WTC11 (cell line): ENCODE measurements at regions not wholly inside any gene's neighbourhood (a gene's known extent, or its start where the extent isn't known, plus 50 kb on each side); places are given as distances from the start of the nearest gene placed in this dataset.

Experiments
- ATAC-seq: fragments of 200-7000 bp; cut with Tn5 transposase; 2 replicates; pipeline ENCODE4 v1.10.0; 2021; ENCODE audit warnings: mild to moderate bottlenecking, moderate library complexity
- CTCF ChIA-PET: fragments of 300-600 bp; sonication (Branson Sonifier 250); formaldehyde crosslinking; loops from one replicate; lab custom pipeline; 2021; ENCODE audit warnings: antibody characterized with exemption; lab: Charles Lee
- POLR2A ChIA-PET: fragments of 350-600 bp; sonication (Branson Sonifier 250); formaldehyde crosslinking; loops from one replicate; lab custom pipeline; 2021; ENCODE audit warnings: antibody characterized with exemption; lab: Charles Lee
- DNase-seq: peaks from one replicate; pipeline ENCODE4 v3.0.0; 2021; ENCODE audit warnings: low spot score
- H3K27ac Mint-ChIP-seq: 2 replicates; pipeline ENCODE4 v1.8.0; 2021; ENCODE audit warnings: mixed read lengths
- H3K27me3 Mint-ChIP-seq: 2 replicates; pipeline ENCODE4 v1.8.0; 2021; ENCODE audit warnings: low read depth, mild to moderate bottlenecking, moderate library complexity, mixed read lengths
- H3K36me3 Mint-ChIP-seq: 2 replicates; pipeline ENCODE4 v1.8.0; 2021; ENCODE audit warnings: mixed read lengths
- H3K4me1 Mint-ChIP-seq: 2 replicates; pipeline ENCODE4 v1.8.0; 2022; ENCODE audit warnings: mixed read lengths
- H3K4me3 Mint-ChIP-seq: 2 replicates; pipeline ENCODE4 v1.8.0; 2021; ENCODE audit warnings: mild to moderate bottlenecking, moderate library complexity, mixed read lengths
- H3K9me3 Mint-ChIP-seq: 2 replicates; pipeline ENCODE4 v1.8.0; 2021; ENCODE audit warnings: mixed read lengths
- CBFB ChIP-seq: sonication (generic); formaldehyde crosslinking; IDR thresholded peaks from 2 replicates; pipeline ENCODE4 v1.8.1; 2022; ENCODE audit warnings: mild to moderate bottlenecking, low read depth, missing genetic modification reagents
- CREM ChIP-seq: sonication (generic); formaldehyde crosslinking; IDR thresholded peaks from 2 replicates; pipeline ENCODE4 v1.8.1; 2022; ENCODE audit warnings: mild to moderate bottlenecking, missing genetic modification reagents, moderate library complexity
- JAZF1 ChIP-seq: fragments of 250-450 bp; sonication (Bioruptor Pico); IDR thresholded peaks from 2 replicates; pipeline ENCODE4 v1.9.0; 2021; ENCODE audit warnings: moderate library complexity, mild to moderate bottlenecking, inconsistent platforms
- NFE2L1 ChIP-seq: sonication (generic); formaldehyde crosslinking; IDR thresholded peaks from 2 replicates; pipeline ENCODE4 v1.8.1; 2023; ENCODE audit warnings: missing genetic modification reagents
- TF ChIP-seq, protein P1 (sequence below): fragments of 250-450 bp; sonication (Bioruptor Pico); IDR thresholded peaks from 2 replicates; pipeline ENCODE4 v1.9.0; 2021; ENCODE audit warnings: mild to moderate bottlenecking
- TF ChIP-seq, protein P2 (sequence below): sonication (generic); formaldehyde crosslinking; IDR thresholded peaks from 2 replicates; pipeline ENCODE4 v1.8.0; 2023; ENCODE audit warnings: mild to moderate bottlenecking, missing genetic modification reagents
- TF ChIP-seq, protein P3 (sequence below): fragments of 250-450 bp; sonication (Bioruptor Pico); IDR thresholded peaks from 2 replicates; pipeline ENCODE4 v1.9.0; 2021; ENCODE audit warnings: mild to moderate bottlenecking, borderline replicate concordance
- TF ChIP-seq, protein P4 (sequence below): fragments of 250-450 bp; sonication (Bioruptor Pico); IDR thresholded peaks from 2 replicates; pipeline ENCODE4 v1.9.0; 2021; ENCODE audit warnings: moderate library complexity, mild to moderate bottlenecking, inconsistent platforms, borderline replicate concordance
- TF ChIP-seq, protein P5 (sequence below): sonication (generic); formaldehyde crosslinking; IDR thresholded peaks from 2 replicates; pipeline ENCODE4 v1.8.1; 2022; ENCODE audit warnings: low read depth, missing genetic modification reagents, borderline replicate concordance
- TF ChIP-seq, protein P6 (sequence below): sonication (generic); formaldehyde crosslinking; IDR thresholded peaks from 2 replicates; pipeline ENCODE4 v1.8.1; 2023; ENCODE audit warnings: mild to moderate bottlenecking, missing genetic modification reagents
- TF ChIP-seq, protein P7 (sequence below): sonication (generic); formaldehyde crosslinking; IDR thresholded peaks from 2 replicates; pipeline ENCODE4 v1.8.0; 2023; ENCODE audit warnings: missing genetic modification reagents

DNA sequence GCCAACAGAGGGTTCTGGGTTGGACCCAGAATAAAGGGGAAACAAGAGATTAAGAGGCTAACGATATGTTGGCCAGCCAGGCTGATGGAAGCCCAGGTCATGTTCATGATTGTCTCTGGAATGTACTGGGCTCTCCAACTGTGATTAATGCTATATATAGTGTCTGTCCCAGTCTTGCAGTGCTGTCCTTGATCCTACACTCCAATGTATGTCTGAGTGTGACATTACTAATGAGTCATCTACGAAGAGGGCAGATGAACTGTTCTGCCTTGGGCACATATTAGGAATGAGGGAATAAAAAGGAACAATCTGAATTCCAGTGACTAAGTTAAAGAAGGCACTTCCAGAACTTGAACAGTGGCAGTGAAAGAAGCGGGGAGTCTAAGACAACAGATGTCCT, 142.1 kb downstream of the PDGFRA start (continued):
- TF ChIP-seq, protein P1, sequence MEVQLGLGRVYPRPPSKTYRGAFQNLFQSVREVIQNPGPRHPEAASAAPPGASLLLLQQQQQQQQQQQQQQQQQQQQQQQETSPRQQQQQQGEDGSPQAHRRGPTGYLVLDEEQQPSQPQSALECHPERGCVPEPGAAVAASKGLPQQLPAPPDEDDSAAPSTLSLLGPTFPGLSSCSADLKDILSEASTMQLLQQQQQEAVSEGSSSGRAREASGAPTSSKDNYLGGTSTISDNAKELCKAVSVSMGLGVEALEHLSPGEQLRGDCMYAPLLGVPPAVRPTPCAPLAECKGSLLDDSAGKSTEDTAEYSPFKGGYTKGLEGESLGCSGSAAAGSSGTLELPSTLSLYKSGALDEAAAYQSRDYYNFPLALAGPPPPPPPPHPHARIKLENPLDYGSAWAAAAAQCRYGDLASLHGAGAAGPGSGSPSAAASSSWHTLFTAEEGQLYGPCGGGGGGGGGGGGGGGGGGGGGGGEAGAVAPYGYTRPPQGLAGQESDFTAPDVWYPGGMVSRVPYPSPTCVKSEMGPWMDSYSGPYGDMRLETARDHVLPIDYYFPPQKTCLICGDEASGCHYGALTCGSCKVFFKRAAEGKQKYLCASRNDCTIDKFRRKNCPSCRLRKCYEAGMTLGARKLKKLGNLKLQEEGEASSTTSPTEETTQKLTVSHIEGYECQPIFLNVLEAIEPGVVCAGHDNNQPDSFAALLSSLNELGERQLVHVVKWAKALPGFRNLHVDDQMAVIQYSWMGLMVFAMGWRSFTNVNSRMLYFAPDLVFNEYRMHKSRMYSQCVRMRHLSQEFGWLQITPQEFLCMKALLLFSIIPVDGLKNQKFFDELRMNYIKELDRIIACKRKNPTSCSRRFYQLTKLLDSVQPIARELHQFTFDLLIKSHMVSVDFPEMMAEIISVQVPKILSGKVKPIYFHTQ (CRISPR knock-in tag), result no peak
- no peak for TF ChIP-seq JAZF1

DNA sequence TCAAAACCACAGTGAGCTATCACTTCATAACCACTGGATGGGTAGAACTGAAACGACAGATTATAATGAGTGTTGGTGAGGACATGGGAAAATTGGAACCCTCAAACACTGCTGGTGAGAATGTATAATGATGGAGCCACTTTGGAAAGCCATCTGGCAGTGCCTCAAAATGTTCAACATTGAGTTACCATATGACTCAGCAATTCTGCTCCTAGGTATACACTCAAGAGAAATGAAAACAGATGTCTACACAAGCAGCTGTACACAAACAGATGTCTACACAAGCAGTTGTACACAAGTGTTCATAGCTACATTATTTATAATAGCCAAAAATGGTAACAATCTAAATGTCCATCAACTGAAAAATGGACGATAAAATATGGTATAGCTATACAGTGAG, 143.9 kb downstream of the PDGFRA start:
- H3K9me3 Mint-ChIP-seq, result peaks cover 4% of the 10 kb centered on the region
- DNase-seq (no peak), ATAC-seq (no peak)
- no peak overlapping the region for H3K27ac Mint-ChIP-seq
- CTCF ChIA-PET, result interaction anchor here (0.6 kb wide), 2 partner anchors 60 to 241 kb away, joined by 3 to 6 read pairs; no protein-coding TSS in a partner anchor
- H3K4me1 Mint-ChIP-seq, result peaks cover 8% of the 10 kb centered on the region
- H3K36me3 Mint-ChIP-seq, result no peaks in the 10 kb centered on the region
- no peaks in the 10 kb centered on the region for H3K27me3 Mint-ChIP-seq
- POLR2A ChIA-PET, result no interaction called here
- TF ChIP-seq, protein P2, sequence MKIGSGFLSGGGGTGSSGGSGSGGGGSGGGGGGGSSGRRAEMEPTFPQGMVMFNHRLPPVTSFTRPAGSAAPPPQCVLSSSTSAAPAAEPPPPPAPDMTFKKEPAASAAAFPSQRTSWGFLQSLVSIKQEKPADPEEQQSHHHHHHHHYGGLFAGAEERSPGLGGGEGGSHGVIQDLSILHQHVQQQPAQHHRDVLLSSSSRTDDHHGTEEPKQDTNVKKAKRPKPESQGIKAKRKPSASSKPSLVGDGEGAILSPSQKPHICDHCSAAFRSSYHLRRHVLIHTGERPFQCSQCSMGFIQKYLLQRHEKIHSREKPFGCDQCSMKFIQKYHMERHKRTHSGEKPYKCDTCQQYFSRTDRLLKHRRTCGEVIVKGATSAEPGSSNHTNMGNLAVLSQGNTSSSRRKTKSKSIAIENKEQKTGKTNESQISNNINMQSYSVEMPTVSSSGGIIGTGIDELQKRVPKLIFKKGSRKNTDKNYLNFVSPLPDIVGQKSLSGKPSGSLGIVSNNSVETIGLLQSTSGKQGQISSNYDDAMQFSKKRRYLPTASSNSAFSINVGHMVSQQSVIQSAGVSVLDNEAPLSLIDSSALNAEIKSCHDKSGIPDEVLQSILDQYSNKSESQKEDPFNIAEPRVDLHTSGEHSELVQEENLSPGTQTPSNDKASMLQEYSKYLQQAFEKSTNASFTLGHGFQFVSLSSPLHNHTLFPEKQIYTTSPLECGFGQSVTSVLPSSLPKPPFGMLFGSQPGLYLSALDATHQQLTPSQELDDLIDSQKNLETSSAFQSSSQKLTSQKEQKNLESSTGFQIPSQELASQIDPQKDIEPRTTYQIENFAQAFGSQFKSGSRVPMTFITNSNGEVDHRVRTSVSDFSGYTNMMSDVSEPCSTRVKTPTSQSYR (CRISPR knock-in tag), result no peak
- no peak for TF ChIP-seq CREM
- no peak for TF ChIP-seq CBFB (CRISPR knock-in tag)
- no peak overlapping the region for H3K4me3 Mint-ChIP-seq

DNA sequence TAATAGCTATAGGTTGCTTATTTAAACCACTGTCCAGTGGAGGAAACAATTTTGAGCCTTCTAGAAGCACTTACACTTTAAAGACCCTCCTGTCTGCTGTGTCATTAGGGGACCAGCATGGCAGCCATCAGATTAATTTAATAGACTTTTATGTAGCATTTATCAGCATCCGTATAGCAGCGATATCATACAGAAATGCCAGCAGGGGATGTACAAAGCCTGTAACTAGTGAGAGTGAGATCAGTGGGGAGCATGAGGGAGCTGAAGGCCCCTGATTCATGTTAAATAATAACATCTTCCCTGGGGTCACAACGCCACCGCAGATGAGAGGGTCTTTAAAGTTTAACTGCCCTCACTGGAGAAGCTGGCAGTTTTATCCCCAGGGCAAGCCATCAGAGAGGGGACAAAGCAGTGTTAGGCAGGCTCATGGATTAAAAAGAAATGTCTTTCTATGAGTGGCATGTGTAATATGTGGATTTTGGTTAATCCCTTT, 144.7 kb downstream of the PDGFRA start:
- peaks cover under 1% of the 10 kb centered on the region; the same call in 1 of the 2 replicates for H3K9me3 Mint-ChIP-seq
- DNase-seq, result no peak
- H3K27me3 Mint-ChIP-seq, result no peaks in the 10 kb centered on the region
- ChIA-PET CTCF (interaction anchor here (1.6 kb wide), 1 partner anchor 60 kb away, joined by 3 read pairs; no protein-coding TSS in a partner anchor), POLR2A (no interaction called here)
- no peak for ATAC-seq
- peaks cover 11% of the 10 kb centered on the region for H3K4me1 Mint-ChIP-seq
- no peak overlapping the region for H3K27ac Mint-ChIP-seq
- H3K4me3 Mint-ChIP-seq, result no peak overlapping the region
- TF ChIP-seq NFE2L1 (CRISPR knock-in tag), result no peak
- H3K36me3 Mint-ChIP-seq, result no peaks in the 10 kb centered on the region

DNA sequence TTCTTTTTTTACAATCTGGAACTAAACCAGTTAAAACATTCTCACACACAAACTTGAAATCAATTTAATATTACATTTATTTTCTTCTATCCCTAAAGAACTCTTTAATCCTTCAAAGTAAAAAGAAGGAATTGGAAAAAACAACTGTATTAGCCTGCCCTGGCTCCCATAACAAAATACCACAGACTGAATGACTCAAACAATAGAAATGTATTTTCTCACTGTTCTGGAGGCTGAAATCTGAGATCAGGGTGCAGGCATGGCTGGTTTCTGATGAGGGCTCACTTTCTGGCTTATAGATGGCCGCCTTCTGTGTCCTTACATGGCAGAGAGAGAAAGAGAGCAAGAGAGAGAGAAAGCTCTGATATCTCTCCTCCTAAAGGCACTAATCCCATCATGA, 149.4 kb downstream of the PDGFRA start:
- CTCF ChIA-PET, result no interaction called here
- Mint-ChIP-seq H3K9me3 (peaks cover 14% of the 10 kb centered on the region), H3K4me3 (no peak overlapping the region), H3K4me1 (peaks cover 11% of the 10 kb centered on the region), H3K27me3 (no peaks in the 10 kb centered on the region), H3K36me3 (no peaks in the 10 kb centered on the region), H3K27ac (no peak overlapping the region)
- no peak for ATAC-seq
- POLR2A ChIA-PET, result no interaction called here
- DNase-seq, result no peak
- TF ChIP-seq, protein P3, sequence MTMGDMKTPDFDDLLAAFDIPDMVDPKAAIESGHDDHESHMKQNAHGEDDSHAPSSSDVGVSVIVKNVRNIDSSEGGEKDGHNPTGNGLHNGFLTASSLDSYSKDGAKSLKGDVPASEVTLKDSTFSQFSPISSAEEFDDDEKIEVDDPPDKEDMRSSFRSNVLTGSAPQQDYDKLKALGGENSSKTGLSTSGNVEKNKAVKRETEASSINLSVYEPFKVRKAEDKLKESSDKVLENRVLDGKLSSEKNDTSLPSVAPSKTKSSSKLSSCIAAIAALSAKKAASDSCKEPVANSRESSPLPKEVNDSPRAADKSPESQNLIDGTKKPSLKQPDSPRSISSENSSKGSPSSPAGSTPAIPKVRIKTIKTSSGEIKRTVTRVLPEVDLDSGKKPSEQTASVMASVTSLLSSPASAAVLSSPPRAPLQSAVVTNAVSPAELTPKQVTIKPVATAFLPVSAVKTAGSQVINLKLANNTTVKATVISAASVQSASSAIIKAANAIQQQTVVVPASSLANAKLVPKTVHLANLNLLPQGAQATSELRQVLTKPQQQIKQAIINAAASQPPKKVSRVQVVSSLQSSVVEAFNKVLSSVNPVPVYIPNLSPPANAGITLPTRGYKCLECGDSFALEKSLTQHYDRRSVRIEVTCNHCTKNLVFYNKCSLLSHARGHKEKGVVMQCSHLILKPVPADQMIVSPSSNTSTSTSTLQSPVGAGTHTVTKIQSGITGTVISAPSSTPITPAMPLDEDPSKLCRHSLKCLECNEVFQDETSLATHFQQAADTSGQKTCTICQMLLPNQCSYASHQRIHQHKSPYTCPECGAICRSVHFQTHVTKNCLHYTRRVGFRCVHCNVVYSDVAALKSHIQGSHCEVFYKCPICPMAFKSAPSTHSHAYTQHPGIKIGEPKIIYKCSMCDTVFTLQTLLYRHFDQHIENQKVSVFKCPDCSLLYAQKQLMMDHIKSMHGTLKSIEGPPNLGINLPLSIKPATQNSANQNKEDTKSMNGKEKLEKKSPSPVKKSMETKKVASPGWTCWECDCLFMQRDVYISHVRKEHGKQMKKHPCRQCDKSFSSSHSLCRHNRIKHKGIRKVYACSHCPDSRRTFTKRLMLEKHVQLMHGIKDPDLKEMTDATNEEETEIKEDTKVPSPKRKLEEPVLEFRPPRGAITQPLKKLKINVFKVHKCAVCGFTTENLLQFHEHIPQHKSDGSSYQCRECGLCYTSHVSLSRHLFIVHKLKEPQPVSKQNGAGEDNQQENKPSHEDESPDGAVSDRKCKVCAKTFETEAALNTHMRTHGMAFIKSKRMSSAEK (CRISPR knock-in tag), result no peak
- TF ChIP-seq, protein P4, sequence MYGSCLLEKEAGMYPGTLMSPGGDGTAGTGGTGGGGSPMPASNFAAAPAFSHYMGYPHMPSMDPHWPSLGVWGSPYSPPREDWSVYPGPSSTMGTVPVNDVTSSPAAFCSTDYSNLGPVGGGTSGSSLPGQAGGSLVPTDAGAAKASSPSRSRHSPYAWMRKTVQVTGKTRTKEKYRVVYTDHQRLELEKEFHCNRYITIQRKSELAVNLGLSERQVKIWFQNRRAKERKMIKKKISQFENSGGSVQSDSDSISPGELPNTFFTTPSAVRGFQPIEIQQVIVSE (CRISPR knock-in tag), result no peak
- TF ChIP-seq, protein P5, sequence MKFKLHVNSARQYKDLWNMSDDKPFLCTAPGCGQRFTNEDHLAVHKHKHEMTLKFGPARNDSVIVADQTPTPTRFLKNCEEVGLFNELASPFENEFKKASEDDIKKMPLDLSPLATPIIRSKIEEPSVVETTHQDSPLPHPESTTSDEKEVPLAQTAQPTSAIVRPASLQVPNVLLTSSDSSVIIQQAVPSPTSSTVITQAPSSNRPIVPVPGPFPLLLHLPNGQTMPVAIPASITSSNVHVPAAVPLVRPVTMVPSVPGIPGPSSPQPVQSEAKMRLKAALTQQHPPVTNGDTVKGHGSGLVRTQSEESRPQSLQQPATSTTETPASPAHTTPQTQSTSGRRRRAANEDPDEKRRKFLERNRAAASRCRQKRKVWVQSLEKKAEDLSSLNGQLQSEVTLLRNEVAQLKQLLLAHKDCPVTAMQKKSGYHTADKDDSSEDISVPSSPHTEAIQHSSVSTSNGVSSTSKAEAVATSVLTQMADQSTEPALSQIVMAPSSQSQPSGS (CRISPR knock-in tag), result no peak
- TF ChIP-seq, protein P6, sequence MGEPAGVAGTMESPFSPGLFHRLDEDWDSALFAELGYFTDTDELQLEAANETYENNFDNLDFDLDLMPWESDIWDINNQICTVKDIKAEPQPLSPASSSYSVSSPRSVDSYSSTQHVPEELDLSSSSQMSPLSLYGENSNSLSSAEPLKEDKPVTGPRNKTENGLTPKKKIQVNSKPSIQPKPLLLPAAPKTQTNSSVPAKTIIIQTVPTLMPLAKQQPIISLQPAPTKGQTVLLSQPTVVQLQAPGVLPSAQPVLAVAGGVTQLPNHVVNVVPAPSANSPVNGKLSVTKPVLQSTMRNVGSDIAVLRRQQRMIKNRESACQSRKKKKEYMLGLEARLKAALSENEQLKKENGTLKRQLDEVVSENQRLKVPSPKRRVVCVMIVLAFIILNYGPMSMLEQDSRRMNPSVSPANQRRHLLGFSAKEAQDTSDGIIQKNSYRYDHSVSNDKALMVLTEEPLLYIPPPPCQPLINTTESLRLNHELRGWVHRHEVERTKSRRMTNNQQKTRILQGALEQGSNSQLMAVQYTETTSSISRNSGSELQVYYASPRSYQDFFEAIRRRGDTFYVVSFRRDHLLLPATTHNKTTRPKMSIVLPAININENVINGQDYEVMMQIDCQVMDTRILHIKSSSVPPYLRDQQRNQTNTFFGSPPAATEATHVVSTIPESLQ (CRISPR knock-in tag), result no peak
- TF ChIP-seq, protein P7, sequence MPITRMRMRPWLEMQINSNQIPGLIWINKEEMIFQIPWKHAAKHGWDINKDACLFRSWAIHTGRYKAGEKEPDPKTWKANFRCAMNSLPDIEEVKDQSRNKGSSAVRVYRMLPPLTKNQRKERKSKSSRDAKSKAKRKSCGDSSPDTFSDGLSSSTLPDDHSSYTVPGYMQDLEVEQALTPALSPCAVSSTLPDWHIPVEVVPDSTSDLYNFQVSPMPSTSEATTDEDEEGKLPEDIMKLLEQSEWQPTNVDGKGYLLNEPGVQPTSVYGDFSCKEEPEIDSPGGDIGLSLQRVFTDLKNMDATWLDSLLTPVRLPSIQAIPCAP (CRISPR knock-in tag), result no peak
